HAP-1 (cell line): ENCODE measurements at regions not wholly inside any gene's neighbourhood (a gene's known extent, or its start where the extent isn't known, plus 50 kb on each side); places are given as distances from the start of the nearest gene placed in this dataset.

Source experiments
- DNase-seq, 2 experiments: peaks; one replicate each; pipeline ENCODE4 v3.0.0-alpha.2; 2016 to 2020; ENCODE audit warnings: low spot score in 2 of 2
- H3K27me3 ChIP-seq: fragments of 250-450 bp; sonication (Bioruptor Pico); 2 replicates; pipeline ENCODE4 v1.5.1; 2020; ENCODE audit warnings: low read depth, mild to moderate bottlenecking, moderate library complexity
- H3K36me3 ChIP-seq: fragments of 250-450 bp; sonication (Bioruptor Pico); replicated peaks from 2 replicates; pipeline ENCODE4 v1.5.1; 2020; ENCODE audit warnings: mild to moderate bottlenecking
- H3K4me1 ChIP-seq: fragments of 250-450 bp; sonication (Bioruptor Pico); 2 replicates; pipeline ENCODE4 v1.5.1; 2020; ENCODE audit warnings: mild to moderate bottlenecking
- H3K4me3 ChIP-seq: fragments of 250-450 bp; sonication (Bioruptor Pico); 2 replicates; pipeline ENCODE4 v1.5.1; 2020; ENCODE audit warnings: mild to moderate bottlenecking, moderate library complexity
- H3K9me3 ChIP-seq: fragments of 250-450 bp; sonication (Bioruptor Pico); 2 replicates; pipeline ENCODE4 v1.5.1; 2020; ENCODE audit warnings: mild to moderate bottlenecking, moderate library complexity
- in situ Hi-C: fragments of 300-500 bp; cut with MboI; formaldehyde crosslinking; loops from 3 replicates; pipeline ENCODE4 v1.14.3; 2020; ENCODE audit warnings: low sequenced_read_pairs, inconsistent platforms, mixed read lengths

DNA sequence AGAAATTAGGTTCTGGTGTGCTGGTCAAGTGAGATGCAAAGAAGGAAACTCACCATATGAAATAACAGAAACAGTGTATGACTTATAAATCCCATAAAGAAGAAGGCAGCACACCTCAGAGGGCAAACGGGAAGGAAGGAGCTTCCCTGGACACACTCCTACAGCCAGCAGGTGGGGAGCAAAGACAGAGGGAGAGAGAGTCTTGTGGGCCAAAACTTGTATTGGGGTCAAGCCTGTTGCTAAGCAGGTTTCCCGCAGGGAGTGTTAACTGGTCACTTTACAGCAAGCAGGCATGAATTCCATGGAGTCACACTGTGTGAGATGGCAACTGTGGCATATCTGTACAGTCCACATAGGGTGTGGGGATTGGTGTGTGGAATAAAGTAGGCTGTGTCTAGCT, 222.9 kb upstream of the NDN start:
- H3K36me3 ChIP-seq = no peaks in the 10 kb centered on the region
- no peak for DNase-seq
- H3K27me3 ChIP-seq = no peaks in the 10 kb centered on the region
- no peak overlapping the region for H3K4me3 ChIP-seq
- H3K9me3 ChIP-seq = no peaks in the 10 kb centered on the region
- no peaks in the 10 kb centered on the region for H3K4me1 ChIP-seq
- in situ Hi-C loops = no loop called here

DNA sequence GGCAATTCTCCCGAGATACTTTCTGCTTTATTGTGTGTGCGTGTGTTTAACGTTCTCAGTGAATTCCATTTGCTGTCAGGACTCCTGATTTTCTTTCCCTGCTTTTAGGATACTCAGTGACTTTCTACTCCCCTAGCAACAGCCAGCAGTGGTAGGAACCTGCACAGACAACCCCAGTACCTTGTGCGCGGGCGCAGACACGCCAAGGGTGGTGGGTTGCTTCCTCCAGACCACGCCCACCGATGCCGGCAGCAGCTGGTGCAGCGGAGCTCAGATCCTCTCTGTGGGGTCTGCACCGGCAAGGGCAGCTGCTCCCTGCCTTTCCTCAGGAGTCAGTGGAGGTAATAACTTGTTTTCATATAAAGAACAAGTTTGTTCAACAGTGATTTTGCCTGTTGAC, 225.1 kb upstream of the NDN start:
- Histone ChIP-seq H3K36me3 (no peaks in the 10 kb centered on the region), H3K27me3 (no peaks in the 10 kb centered on the region), H3K4me1 (no peaks in the 10 kb centered on the region), H3K9me3 (no peaks in the 10 kb centered on the region), H3K4me3 (no peak overlapping the region)
- in situ Hi-C loops = no loop called here
- no peak for DNase-seq

DNA sequence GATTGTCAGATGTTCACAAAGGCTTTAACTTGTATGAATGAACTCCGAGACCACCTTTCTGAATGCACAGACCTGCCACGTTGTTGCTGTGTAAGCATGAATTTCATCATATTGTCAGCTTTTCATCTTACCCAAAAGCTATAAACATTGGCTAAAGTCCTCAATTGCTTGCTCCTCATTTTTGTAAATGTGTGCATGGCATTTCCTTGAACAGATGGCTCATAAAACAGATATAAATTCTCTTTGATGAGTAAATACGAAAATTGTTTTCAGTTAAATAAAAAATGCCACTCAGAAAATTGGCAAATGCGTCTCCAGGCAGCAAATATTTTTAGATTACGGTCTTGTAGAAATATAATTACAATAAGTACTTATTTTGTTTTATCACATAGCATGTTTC, 226.0 kb upstream of the NDN start:
- DNase-seq = no peak
- Histone ChIP-seq H3K9me3 (no peaks in the 10 kb centered on the region), H3K4me3 (no peak overlapping the region), H3K4me1 (no peaks in the 10 kb centered on the region), H3K27me3 (no peaks in the 10 kb centered on the region), H3K36me3 (no peaks in the 10 kb centered on the region)
- in situ Hi-C loops = no loop called here

DNA sequence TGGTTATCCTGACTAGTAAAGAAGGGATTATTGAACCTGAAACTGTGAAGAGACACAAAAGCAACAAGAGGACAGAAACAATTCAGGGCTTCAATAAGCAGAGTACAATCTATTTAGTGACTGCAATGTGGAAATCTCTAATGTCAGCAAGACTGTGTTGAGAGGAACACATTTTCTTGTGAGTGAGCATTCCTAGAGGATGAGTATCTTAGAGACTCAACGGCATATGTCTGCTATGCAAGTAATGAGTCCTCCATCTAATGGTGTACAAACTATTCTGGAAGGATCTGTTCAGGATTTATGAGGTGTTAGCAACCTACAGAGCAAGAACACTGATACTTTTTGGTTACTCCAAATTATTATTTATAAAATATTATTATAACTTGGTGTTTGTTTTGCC, 226.5 kb upstream of the NDN start:
- H3K36me3 ChIP-seq = no peaks in the 10 kb centered on the region
- H3K9me3 ChIP-seq = no peaks in the 10 kb centered on the region
- DNase-seq = no peak
- in situ Hi-C loops = no loop called here
- H3K27me3 ChIP-seq = no peaks in the 10 kb centered on the region
- H3K4me3 ChIP-seq = no peak overlapping the region
- H3K4me1 ChIP-seq = no peaks in the 10 kb centered on the region

DNA sequence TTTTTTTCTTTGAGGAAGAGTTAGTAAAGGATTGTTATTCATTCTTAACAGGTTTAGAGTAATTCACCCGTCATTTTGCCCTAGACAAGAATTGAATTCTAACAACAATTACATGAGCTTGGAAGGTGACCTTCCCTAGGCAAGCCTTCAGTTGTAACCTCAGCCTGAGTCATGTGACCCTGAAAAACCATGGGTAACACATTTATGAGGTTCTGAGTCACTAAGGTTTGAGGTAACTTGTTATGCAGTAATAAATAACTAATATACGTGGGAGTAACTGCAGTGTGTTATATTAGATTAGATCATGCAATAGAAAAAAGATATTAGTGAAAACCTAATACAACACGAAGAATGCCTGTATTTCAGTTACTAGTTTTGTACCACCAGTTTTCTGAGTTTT, 237.6 kb upstream of the NDN start:
- in situ Hi-C loops = no loop called here

DNA sequence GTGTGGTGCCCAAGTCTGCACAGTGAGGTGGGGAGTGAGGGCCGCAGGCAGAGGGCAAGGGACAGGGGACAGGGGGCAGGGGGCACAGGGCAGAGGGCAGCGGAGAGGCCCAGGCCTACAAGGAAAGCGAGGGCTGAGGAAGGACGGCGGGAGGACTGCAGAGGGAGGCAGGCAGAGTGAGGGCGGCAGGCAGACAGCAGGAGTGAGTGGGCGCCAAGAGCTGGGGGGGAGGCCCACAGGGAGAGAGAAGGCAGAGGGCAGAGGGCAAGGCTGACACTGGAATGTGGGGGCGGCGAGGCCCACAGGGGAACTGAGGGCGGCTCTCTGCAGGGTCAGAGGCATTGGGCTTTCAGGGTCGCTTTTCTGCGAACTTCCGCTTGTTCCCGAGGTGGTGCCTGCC, 267.8 kb upstream of the NDN start:
- in situ Hi-C loops = no loop called here

More for the DNA sequence above, 237.6 kb upstream of the NDN start:
- Histone ChIP-seq H3K4me3 (no peak overlapping the region), H3K27me3 (no peaks in the 10 kb centered on the region), H3K36me3 (no peaks in the 10 kb centered on the region), H3K4me1 (no peaks in the 10 kb centered on the region), H3K9me3 (peaks cover 4% of the 10 kb centered on the region; the same call in 1 of the 2 replicates)
- DNase-seq = no peak

DNA sequence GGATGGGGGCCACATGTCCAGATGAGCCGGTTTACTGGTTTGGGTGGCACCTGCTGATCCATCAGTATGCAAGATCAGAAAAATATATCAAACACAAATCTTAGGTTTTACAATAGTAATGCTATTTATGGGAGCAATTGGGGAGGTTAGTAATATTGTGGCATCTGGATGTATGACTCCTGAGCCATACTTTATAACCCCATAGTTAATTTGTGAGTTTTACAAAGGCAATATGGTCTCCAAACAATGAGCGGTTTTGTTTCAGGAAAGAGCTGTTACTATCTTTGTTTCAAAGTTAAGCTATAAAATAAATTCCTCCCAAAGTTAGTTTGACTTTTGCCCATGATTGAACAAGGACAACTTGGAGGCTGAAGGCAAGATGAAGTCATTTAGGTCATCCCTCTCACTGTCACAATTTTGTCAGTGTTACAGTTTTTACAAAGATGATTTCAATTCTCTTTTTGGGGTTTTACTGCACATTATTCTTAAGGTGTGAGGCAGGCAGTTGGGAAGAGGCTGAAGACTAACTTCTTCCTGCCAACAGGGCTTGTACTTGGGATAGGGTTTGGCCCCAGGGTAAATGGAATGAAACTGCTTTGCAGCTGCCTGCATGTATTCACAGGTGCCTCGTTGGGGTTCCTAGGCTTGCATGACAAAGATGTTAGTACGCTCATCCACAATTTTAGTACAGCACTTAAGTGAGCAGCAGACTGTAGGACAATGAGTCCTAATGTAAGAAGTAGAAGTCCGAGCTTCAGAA, 296.6 kb upstream of the NDN start:
- DNase-seq = no peak
- H3K4me1 ChIP-seq = no peaks in the 10 kb centered on the region
- in situ Hi-C loops = no loop called here
- no peaks in the 10 kb centered on the region for H3K36me3 ChIP-seq
- H3K4me3 ChIP-seq = no peak overlapping the region
- H3K27me3 ChIP-seq = no peaks in the 10 kb centered on the region
- no peaks in the 10 kb centered on the region for H3K9me3 ChIP-seq

More for the DNA sequence above, 267.8 kb upstream of the NDN start:
- H3K36me3 ChIP-seq = no peaks in the 10 kb centered on the region
- no peaks in the 10 kb centered on the region for H3K9me3 ChIP-seq
- H3K27me3 ChIP-seq = no peaks in the 10 kb centered on the region
- H3K4me3 ChIP-seq = no peak overlapping the region
- no peaks in the 10 kb centered on the region for H3K4me1 ChIP-seq
- DNase-seq = no peak

DNA sequence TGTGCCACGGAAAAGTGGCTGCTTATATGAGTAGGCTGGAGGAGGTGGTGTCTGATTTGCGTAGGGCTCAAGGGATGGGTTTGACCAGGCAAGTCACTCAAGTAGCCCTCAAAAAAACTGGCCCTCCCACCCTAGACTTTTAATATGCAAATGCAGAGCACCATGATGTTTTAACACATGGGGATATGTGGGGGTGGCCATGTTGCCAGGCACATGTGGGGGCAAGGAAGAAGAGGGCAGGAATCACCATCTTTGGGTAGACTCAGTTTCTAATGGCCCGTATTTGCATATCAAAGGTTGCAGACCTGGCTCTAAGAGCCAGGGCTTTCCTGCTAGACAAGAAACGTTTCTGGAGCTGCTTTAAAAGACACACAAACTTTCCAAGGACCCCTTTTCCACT, 307.2 kb upstream of the NDN start:
- no peaks in the 10 kb centered on the region for H3K9me3 ChIP-seq
- H3K36me3 ChIP-seq = no peaks in the 10 kb centered on the region
- H3K27me3 ChIP-seq = no peaks in the 10 kb centered on the region
- DNase-seq = no peak
- in situ Hi-C loops = no loop called here
- no peak overlapping the region for H3K4me3 ChIP-seq
- no peaks in the 10 kb centered on the region for H3K4me1 ChIP-seq

DNA sequence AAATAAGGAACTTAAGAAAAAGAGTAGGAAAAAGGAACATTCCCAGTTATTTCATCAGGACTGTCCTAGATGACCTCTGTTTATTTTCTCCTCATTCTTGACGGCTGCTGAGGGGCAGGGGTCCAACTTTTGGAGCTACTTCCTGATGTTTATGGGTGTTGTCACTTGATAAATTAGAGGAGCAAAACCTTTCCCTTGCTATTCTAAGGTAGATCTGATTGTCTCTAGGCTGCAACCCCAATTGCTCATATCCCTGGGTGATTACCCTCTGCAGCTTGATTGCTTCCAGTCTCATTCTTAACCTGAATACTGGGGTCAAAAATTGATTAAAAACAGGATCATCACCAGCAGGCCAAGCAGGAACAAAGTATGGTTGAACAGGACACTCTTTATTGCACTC, 311.0 kb upstream of the NDN start:
- in situ Hi-C loops = no loop called here
- no peak overlapping the region for H3K4me3 ChIP-seq
- no peaks in the 10 kb centered on the region for H3K27me3 ChIP-seq
- no peak for DNase-seq
- no peaks in the 10 kb centered on the region for H3K9me3 ChIP-seq
- H3K4me1 ChIP-seq = no peaks in the 10 kb centered on the region
- H3K36me3 ChIP-seq = no peaks in the 10 kb centered on the region

DNA sequence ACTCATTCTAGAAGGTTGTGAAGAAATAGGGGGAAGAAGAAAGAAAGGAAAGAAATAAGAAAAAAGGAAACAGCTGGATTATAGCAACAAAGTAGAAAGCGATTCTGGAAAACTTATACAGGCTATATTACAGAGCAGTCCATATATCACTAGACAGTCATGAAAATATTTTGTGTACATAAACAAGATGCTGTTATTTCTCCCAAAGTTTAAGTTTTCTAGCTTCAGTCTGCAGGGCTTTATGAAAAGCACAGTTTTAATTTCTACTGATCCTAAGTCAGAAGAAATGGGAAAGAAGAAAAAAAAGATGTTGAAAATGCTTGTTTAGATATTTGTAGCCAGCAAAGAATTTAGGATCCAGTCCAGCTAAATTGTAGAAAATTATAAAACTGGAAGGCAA, 321.4 kb upstream of the NDN start:
- H3K9me3 ChIP-seq = peaks cover 2% of the 10 kb centered on the region; the same call in 1 of the 2 replicates
- no peaks in the 10 kb centered on the region for H3K27me3 ChIP-seq
- H3K4me3 ChIP-seq = no peak overlapping the region
- in situ Hi-C loops = no loop called here
- H3K36me3 ChIP-seq = no peaks in the 10 kb centered on the region
- no peaks in the 10 kb centered on the region for H3K4me1 ChIP-seq
- no peak for DNase-seq

DNA sequence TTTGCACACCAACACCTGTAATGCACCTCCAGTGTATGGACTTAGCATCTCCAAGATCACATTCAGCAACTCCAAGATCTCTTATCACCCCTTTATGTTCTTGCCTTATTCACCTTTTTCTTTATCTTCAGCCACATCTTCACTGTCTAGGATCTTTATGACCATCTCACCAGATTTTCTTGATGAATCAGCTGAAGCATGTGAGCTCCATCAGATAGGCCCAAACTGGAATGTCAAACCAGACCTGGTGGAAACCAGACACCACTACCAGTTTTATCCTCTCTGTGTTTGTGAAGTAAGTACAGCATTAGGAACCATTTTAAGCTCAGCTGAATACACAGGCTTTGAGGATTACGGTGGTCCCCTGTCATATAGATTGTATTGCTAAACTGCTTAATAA, 330.4 kb upstream of the NDN start:
- in situ Hi-C loops = no loop called here
- H3K4me1 ChIP-seq = no peaks in the 10 kb centered on the region
- H3K36me3 ChIP-seq = no peaks in the 10 kb centered on the region
- no peak for DNase-seq
- H3K9me3 ChIP-seq = no peaks in the 10 kb centered on the region
- no peaks in the 10 kb centered on the region for H3K27me3 ChIP-seq
- H3K4me3 ChIP-seq = no peak overlapping the region

DNA sequence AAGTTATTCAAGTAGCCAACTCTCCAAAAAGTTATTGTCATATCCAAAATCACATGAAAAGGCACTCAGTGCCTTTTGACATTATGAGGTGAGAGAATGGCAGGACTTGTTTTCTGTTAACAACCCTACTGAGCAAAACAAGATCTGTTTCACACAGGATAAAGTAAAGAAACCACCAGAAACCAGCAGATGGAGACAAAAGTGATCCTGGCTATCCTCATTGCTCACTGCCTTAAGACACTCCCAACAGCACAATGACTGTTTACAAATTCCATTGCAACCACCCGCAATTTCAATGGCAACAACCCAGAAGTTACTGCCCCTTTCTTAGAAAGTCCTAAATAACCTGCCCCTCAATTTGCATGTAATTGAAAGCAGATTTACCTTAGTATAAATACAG, 352.6 kb upstream of the NDN start:
- no peak for DNase-seq
- Histone ChIP-seq H3K4me3 (no peak overlapping the region), H3K4me1 (no peaks in the 10 kb centered on the region), H3K27me3 (no peaks in the 10 kb centered on the region), H3K36me3 (no peaks in the 10 kb centered on the region), H3K9me3 (no peaks in the 10 kb centered on the region)
- in situ Hi-C loops = no loop called here

DNA sequence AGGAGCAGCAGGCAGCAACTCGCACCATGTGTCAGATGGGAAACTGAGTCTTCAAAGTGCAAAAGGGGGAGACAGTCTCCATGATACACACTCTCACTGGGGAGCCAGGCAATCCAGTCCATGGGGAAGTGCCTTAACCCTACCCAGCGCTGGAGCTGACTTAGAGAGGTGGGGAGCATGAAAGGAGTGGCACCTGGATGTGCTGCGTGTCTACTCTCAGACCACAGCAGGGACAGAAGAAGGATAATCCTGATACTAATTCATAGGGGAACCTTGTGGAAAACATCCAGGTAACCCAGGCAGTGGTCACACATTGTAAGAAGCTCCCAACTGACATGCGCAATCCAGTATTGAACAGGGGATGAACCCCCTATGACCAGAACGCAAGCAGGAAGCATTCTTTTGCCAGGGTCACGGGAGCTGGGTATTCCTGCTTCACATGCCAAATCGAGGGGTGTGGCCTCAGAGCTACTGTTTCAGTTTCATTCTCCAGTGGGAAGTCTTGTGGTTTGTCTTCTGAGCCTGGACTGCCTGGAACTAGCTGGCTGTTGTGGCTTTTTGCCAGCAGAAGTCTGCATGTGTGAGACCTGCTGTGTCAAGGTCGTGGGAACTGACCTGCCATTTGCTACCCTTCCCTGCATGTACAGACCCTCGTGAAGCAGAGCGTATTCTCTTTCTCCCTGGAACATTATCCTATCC, 367.6 kb upstream of the NDN start:
- H3K4me3 ChIP-seq = no peak overlapping the region
- in situ Hi-C loops = no loop called here
- H3K9me3 ChIP-seq = no peaks in the 10 kb centered on the region
- no peak for DNase-seq
- no peaks in the 10 kb centered on the region for H3K36me3 ChIP-seq
- no peaks in the 10 kb centered on the region for H3K27me3 ChIP-seq
- no peaks in the 10 kb centered on the region for H3K4me1 ChIP-seq

DNA sequence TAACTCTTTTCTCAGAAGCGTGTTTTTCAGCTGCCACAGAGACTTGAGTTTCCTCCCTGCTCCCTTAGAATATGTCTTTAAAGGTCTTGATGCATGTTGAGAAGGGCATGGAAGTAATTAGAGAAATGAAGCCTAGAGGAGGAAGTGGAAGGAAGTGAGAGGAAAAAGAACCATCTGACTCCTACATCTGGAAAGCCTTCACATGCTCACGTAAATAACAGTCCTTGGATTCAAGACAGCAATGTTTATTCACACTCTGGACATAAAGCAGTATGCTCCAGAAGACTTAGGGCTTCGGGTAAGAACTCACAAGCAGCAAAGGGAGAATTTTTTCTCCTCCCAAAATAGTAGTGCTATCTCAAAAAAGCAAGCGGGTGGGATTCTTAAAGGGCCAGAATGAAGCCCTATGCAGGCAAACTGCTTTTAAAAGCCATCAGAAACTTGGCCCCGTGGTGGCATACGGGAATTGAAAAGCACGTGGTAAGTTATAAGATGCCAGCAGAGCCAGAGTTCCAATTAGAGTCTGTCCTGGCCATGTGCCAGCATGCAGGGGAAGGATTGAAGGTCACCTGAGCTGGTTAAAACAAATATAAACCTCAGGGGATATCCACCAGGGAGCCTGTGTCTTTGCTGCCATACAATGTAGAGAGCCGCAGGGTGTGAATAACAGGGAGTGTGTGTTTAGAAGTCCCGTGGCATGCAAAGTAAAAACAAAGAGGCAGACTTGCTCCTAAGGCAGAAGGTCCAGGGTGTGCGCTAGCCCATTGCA, 380.8 kb upstream of the NDN start:
- Histone ChIP-seq H3K4me1 (no peaks in the 10 kb centered on the region), H3K4me3 (no peak overlapping the region), H3K9me3 (peaks cover 6% of the 10 kb centered on the region), H3K27me3 (no peaks in the 10 kb centered on the region), H3K36me3 (no peaks in the 10 kb centered on the region)
- DNase-seq = no peak
- in situ Hi-C loops = no loop called here
